AG04449 (cell line): ENCODE measurements at regions not wholly inside any gene's neighbourhood (a gene's known extent, or its start where the extent isn't known, plus 50 kb on each side); places are given as distances from the start of the nearest gene placed in this dataset.

Experiments used
- CTCF ChIA-PET: fragments of 350-600 bp; formaldehyde crosslinking; extraction: SDS; loops from one replicate; lab custom pipeline; 2021; ENCODE audit warnings: antibody characterized with exemption; lab: Yijun Ruan, JAX
- POLR2A ChIA-PET: fragments of 400-600, 350-600 bp; formaldehyde crosslinking; extraction: SDS; loops from one replicate; lab custom pipeline; 2020; ENCODE audit warnings: antibody characterized with exemption, inconsistent platforms; lab: Yijun Ruan, JAX
- DNase-seq: peaks from one replicate; pipeline ENCODE4 v3.0.0-alpha.2; 2010; ENCODE audit warnings: low read depth, low spot score
- H3K4me3 ChIP-seq: 2 replicates; pipeline ENCODE4 v1.5.1; 2011; ENCODE audit warnings: low read depth, mild to moderate bottlenecking, control low read depth, low read length
- CTCF ChIP-seq: IDR thresholded peaks from one replicate; pipeline ENCODE4 v1.5.1; 2011; ENCODE audit warnings: mild to moderate bottlenecking, moderate library complexity, low read length, control low read depth, inconsistent platforms; ENCODE audit not compliant: insufficient read depth; ENCODE audit errors: missing control alignments

- TF ChIP-seq CTCF = no peak
- POLR2A ChIA-PET = no interaction called here
- CTCF ChIA-PET = no interaction called here
- no peak overlapping the region for H3K4me3 ChIP-seq
- no peak for DNase-seq
Measured at GRCh38 chr4:36891971-36892370, 352.6 kb upstream of the NWD2 start.

- TF ChIP-seq CTCF = no peak
- DNase-seq = no peak
- H3K4me3 ChIP-seq = no peak overlapping the region
- POLR2A ChIA-PET = no interaction called here
- CTCF ChIA-PET = no interaction called here
Measured at GRCh38 chr4:36900446-36900987, 344.0 kb upstream of the NWD2 start.

- no peak for TF ChIP-seq CTCF
- H3K4me3 ChIP-seq = no peak overlapping the region
- DNase-seq = no peak
- CTCF ChIA-PET = no interaction called here
- POLR2A ChIA-PET = no interaction called here
Measured at GRCh38 chr4:36904823-36905222, 339.7 kb upstream of the NWD2 start.

GRCh38 chr4:36914106-36914505, 330.4 kb upstream of the NWD2 start:
- no peak for DNase-seq
- CTCF ChIA-PET = no interaction called here
- no peak for TF ChIP-seq CTCF

GRCh38 chr4:36915717-36916116, 328.8 kb upstream of the NWD2 start:
- ChIA-PET POLR2A (no interaction called here), CTCF (no interaction called here)
- TF ChIP-seq CTCF = no peak
- DNase-seq = no peak
- no peak overlapping the region for H3K4me3 ChIP-seq

More at GRCh38 chr4:36914106-36914505, 330.4 kb upstream of the NWD2 start:
- POLR2A ChIA-PET = no interaction called here
- no peak overlapping the region for H3K4me3 ChIP-seq

- TF ChIP-seq CTCF = no peak
- ChIA-PET CTCF (no interaction called here), POLR2A (no interaction called here)
- no peak overlapping the region for H3K4me3 ChIP-seq
- no peak for DNase-seq
Measured at GRCh38 chr4:36917413-36917812, 327.1 kb upstream of the NWD2 start.
